ENCODE measurements at regions not wholly inside any gene's neighbourhood (a gene's known extent, or its start where the extent isn't known, plus 50 kb on each side); places are given as distances from the start of the nearest gene placed in this dataset.

DNA sequence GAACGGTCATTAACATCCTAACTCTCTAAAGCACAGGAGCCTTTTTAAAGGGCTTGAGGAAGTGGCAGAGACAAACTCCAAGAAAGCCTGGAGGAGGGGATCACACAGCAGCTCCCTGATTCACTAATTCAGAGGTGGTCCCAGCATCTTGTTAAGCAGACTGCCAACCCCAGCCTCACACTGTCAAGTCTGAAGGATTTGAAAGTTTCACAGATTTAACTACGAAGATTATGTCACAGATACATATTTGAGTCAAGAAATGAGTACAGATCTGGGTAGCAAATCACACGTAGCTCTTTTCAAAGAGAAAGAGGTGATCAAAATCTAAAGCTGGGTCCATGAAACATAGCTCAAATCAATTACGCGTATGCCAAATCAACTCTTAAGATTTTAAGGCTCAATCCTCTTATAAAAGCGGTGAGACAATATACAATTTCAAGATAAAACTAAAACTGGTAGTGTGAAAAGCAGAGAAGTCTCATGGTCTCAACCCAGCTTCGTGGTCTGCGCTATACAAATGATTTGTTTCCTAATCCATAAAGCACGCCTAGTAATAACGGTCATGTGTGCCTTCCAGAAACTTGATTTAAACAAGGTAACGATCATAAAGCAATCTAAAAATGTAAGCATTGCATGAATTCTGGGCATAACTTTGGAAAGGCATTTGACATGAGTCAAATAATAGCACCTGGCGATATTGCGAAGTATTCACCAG is 229.9 kb upstream of the MKLN1 start:
- ATAC-seq (no peak), DNase-seq (no peak)
- intact Hi-C loops (cut with DNase I), result no loop called here

- intact Hi-C loops (cut with DNase I), result no loop called here
- ATAC-seq (no peak), DNase-seq (no peak)
These were observed 229.1 kb upstream of the MKLN1 start for GRCh38 chr7:131098527-131098926.

DNA sequence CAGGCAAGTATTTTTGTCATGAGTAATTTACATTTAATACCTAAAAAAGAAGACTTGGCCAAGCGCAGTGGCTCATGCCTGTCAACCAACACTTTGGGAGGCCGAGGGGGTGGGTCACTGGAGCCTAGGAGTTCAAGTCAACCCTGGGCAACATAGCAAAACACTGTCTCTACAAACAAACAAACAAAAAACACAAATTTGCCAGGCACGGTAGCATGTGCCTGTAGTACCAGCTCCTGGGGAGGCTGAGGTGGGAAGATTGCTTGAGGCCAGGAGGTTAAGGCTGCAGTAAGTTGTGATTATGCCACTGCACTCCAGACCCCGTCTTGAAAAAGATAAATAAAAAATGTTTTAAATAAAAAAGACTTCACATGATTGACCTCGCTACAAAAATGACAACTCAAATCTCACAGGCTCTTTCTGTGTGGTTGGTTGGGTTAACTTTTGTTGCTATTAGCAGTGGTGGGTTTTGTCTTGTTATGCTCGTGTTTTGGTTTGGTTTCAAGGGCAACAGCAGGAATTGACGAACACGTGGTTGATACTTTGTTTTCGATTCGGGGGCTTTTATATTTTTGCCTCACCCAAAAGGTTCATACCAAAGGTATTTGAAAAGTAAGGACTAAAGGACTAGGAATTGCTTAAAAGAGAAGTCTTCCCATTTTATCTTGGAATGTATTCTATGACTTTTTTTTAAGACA is 227.2 kb upstream of the MKLN1 start:
- DNase-seq (no peak), ATAC-seq (no peak)
- intact Hi-C loops (cut with DNase I), result no loop called here

GRCh38 chr7:131103997-131104396 is 223.7 kb upstream of the MKLN1 start:
- DNase-seq, result no peak
- intact Hi-C loops (cut with DNase I), result no loop called here
- ATAC-seq, result no peak

DNA sequence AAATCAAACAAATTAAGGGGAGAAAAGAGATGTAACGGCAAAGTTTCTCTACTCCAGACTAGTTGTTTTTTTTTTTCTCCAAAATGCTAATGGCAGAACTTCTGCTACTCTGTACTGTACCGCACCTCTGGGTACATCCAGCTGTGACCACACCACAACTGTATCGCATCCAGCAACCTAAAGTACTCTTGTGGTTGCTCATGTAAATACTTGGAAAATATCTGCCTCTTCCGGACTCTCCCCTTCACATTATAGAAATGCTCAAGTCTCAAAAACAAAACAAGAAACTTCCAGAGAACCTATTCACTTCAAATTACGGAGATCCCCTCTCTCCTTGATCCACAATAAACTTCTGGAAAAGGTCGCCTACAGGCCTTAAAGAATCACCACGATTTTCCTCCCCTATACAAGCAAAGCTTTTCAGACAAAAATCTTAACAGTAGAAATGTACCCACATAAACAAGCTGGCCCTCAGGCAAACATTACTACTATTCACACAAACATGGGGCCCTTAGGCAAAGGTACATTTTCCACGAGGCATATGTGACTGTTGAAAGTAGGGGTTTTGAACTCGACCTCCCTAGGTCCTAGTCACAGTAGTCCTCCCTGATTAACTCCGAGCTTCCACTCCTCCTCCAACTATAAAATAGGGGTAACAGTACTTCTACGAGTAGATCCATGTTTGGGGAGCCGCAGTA is 222.9 kb upstream of the MKLN1 start:
- DNase-seq (no peak), ATAC-seq (no peak)
- intact Hi-C loops (cut with DNase I), result no loop called here

- peak; percentile 46 for DNase-seq
- peak in 1 of 2 donors; percentile 0 for ATAC-seq
- intact Hi-C loops (cut with DNase I), result no loop called here
These were observed 222.3 kb upstream of the MKLN1 start for GRCh38 chr7:131105294-131105798.

DNA sequence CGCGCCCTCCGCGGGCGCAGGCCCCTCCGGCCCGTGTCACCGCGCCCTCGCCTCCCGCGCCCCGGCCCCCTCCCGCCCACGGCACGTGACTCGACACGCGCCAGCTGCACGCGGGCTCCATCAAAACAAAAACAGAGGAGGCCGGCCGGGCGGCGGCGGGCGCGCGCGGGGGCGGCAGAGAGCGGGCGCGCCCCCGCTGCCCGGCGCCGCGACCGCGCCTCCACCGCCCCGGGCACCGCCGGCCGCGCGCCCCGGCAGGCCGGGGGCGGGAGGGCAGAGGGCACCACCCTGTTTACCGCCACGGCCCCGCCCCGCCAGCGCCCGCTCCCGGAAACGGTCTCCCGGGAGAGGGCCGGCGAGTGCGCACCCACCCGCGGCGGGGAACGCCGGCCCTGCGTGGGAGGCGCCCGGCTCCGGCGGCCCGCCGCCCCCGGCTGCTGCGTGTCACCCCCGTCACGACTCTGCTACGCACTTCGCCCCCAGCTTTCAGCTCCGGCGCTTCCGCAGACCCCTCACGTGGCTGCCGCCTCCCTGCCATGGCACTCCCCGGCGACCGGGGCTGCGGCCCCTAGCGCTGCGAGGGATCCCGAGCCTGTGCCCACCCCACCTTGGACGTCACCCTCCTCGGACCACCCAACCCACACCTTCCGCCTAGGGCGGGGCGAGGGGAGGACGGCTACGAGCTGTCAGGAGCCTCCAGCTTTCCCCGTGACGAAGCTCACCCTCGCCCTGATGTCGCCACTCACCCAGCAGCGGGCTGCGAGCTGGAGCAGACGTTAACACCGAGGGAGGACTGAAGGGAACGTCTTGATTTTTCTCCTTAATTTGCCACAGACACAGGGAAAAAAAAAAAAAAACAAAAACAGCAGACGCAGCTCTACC is 221.6 kb upstream of the MKLN1 start:
- intact Hi-C loops (cut with DNase I), result loop anchor here in 1 of 2 donors (2.0 kb wide), 1 partner anchor 197 kb away; no protein-coding TSS in a partner anchor
- ATAC-seq (peak; percentile 64 to 68), DNase-seq (peak; percentile 89)

- DNase-seq, result peak; percentile 56
- intact Hi-C loops (cut with DNase I), result loop anchor here in 1 of 2 donors (2.0 kb wide), 1 partner anchor 196 kb away; no protein-coding TSS in a partner anchor
- peak; percentile 6 to 27 for ATAC-seq
These were observed 220.9 kb upstream of the MKLN1 start for GRCh38 chr7:131106681-131107336.

- ATAC-seq, result peak; percentile 45 to 46
- intact Hi-C loops (cut with DNase I), result loop anchor here in 1 of 2 donors (2.0 kb wide), 1 partner anchor 195 kb away; no protein-coding TSS in a partner anchor
- DNase-seq, result peak; percentile 76
These were observed 220.1 kb upstream of the MKLN1 start for GRCh38 chr7:131107337-131108211.

DNA sequence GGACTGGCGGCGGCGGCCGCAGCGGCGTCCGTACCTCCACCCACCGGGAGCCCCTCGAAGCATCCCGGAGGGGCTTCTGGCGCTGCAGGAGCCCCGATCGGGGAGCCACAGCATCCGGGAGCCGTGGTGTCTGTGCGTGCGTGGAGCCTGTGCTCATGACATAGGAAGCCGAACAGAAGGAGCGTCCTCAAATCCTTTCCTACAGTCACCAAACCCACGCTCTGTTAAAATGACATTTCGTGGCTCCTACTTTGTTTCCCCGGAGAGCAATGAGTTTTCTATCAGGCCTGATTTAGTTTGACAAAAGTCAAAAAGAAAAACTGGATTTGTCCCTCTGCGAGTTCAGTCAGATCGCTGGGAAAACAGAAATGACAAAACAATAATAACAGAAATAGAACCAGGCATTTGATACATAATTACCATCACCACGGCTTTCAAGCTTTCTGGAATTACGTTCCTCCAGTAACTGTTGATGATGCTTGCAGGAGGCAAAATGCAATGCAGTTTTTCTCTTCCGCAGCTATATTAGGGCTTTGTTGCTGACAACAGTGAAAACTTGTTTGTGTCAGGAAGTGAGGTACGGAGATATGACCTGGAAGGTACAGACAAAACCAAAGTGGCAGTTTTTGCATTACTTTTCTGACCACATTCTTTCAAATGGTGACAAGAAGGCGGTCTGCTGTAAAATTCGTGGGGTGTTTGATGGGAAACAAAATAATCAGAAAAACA is 219.3 kb upstream of the MKLN1 start:
- ATAC-seq (no peak), DNase-seq (no peak)
- intact Hi-C loops (cut with DNase I), result no loop called here

- no peak for ATAC-seq
- intact Hi-C loops (cut with DNase I), result no loop called here
- DNase-seq, result no peak
These were observed 218.5 kb upstream of the MKLN1 start for GRCh38 chr7:131109011-131109758.

DNA sequence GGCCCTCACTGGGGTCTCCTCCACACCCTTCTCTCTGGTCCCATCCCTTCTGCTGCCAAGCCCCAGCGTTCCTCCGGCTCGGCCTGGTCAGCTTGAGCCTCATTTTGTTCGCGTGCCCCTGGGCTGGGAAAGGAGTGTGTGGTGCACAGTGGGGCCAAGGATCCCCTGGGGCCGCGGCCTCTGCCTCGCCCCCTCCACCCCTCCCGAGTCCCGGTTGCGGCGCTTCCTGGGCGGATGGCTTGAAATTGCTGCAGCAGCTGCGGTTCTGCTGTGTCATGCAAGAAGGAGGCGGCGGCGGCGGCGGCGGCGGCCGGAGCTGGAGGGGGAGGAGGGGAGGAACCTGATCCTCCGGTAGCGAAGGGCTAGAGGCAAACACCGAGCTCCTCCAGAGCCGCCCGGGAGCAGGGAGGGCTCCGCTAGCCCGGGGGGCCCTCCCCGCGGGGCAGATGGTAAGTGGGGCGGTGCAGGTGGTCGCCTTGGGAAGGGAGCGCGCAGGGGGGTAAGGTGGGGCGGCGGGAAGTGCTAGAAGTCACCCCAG is 217.8 kb upstream of the MKLN1 start:
- ATAC-seq, result peak; percentile 32 to 50
- peak; percentile 89 for DNase-seq
- intact Hi-C loops (cut with DNase I), result loop anchor here (5.0 to 10.0 kb wide), 3 partner anchors 75 to 195 kb away; no protein-coding TSS in a partner anchor

- intact Hi-C loops (cut with DNase I), result loop anchor here (5.0 to 10.0 kb wide), 3 partner anchors 74 to 194 kb away; no protein-coding TSS in a partner anchor
- DNase-seq, result peak; percentile 47
- peak in 1 of 2 donors; percentile 1 for ATAC-seq
These were observed 217.2 kb upstream of the MKLN1 start for GRCh38 chr7:131110297-131111080.

GRCh38 chr7:131111081-131111576 is 216.5 kb upstream of the MKLN1 start:
- intact Hi-C loops (cut with DNase I), result loop anchor here (5.0 to 10.0 kb wide), 3 partner anchors 74 to 194 kb away; no protein-coding TSS in a partner anchor
- ATAC-seq (no peak), DNase-seq (peak; percentile 39)
